Activated CD8-positive, alpha-beta memory T cell treated with anti-CD3 and anti-CD28 coated beads, Interleukin-2, amount 50 U/mL, for 4 hours (primary cell): ENCODE measurements at regions not wholly inside any gene's neighbourhood (a gene's known extent, or its start where the extent isn't known, plus 50 kb on each side); places are given as distances from the start of the nearest gene placed in this dataset.
A peak's percentile ranks its signal among the peaks of the same experiment; 100 is the strongest.

Experiments
- DNase-seq: peaks from one replicate; pipeline ENCODE4 v3.0.0-alpha.2; 2020

- no peak for DNase-seq
Measured at GRCh38 chr17:77421630-77421972, 280.8 kb downstream of the SEC14L1 start.

DNA sequence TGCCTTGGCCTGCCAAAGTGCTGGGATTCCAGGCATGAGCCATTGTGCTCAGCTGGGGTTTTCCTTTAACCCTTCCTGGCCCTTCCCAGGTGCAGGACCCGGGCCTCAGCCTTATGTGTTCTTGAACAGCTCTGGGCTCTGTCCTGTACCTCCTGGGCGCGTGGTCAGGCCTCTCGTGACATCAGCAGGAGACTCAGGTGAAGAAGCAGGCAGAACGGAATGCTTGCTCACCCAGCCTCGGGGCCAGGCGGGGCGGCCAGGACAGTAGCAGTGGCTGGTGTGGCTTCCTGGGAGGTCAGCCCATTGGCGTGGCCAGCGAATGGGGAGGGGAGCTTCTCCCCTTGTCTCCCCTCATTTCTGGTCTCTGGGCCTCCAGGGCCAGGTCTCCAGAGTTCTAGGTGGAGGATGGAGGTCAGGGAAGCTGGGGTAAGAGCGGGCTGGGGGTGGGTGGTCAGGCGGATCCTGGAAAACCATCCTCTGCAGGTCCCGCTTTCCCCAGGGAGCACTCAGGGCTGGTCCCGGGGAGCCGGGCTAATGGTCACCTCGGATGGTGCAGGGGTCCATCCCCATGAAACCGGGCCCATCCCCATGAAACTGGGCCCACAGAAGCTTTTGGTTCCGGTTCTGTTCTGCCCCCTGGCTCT lies 281.5 kb downstream of the SEC14L1 start:
- no peak for DNase-seq

DNA sequence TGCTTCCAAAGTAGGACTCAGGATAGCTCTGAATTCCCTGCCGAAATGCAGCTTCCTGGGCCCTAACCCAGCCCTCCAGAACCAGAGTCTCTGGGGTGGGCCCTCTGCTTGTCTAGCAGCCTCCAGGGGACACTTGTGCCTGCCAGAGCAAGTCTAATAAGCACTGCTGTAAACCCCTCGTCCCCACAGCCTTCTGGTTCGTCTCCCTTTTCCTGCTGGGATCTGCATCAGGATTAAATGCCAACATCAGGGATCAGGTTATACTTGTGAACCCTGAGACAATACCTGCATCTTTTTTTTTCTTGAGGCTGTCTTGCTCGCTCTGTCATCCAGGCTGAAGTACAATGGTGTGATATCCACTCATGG lies 282.0 kb downstream of the SEC14L1 start:
- no peak for DNase-seq

- DNase-seq, result no peak
Measured at GRCh38 chr17:77423589-77424451, 283.1 kb downstream of the SEC14L1 start.

- DNase-seq, result no peak
Measured at GRCh38 chr17:77424585-77425344, 284.0 kb downstream of the SEC14L1 start.

DNA sequence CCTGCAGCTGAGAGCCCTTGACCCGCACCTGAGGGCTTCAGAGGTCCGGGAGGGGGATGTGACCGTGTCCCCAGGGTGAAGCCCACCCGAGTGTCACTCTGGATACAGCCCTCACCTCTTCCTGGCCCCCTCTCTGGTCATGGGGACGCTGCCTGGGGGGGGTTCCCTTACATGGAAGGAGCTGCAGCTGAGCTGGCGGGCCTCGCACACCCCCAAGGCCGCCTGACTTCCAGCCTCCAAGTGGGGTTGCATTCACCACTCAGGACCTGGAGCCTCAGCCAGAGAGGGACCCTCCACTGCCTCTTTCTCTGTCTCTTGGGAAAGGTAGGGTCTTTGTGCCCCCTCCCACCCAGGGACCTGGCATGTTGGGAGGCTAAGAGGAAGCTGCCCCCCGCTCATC lies 284.6 kb downstream of the SEC14L1 start:
- DNase-seq, result no peak

GRCh38 chr17:77425791-77426641 lies 285.2 kb downstream of the SEC14L1 start:
- DNase-seq, result peak; percentile 83

DNA sequence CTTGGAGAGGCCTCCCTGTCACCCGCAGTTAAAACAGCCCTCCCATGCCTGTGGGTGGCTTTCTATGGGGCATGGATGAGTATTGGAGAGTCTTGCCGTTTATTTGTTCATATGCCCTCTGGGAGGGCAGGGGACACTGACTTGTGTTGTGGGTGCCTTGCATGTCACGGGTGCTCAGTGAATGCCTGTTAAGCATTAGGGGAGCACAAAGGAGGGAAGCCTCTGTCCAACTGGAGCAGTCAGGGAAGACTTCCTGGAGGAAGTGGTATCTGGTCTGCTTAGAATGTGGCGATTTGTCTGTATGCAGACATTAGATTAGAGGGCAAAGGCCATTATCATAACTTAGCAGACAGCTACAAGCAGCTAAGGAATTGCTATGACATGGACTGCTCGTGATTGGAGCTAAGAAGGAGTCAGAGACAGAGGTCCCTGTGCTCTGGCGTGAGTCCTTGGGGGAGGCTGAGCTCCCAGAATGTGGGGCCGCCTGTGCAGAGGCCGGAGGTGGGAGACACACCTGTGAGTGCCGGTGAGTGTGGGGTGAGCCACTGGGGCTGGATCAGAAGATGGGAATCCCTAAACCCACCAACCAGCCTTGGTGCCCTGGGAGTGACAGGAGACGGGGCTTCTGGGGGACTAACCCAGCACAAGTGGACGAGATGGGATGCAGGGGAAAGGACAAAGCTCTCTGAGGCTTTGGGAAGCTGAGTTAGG lies 286.1 kb downstream of the SEC14L1 start:
- no peak for DNase-seq

DNA sequence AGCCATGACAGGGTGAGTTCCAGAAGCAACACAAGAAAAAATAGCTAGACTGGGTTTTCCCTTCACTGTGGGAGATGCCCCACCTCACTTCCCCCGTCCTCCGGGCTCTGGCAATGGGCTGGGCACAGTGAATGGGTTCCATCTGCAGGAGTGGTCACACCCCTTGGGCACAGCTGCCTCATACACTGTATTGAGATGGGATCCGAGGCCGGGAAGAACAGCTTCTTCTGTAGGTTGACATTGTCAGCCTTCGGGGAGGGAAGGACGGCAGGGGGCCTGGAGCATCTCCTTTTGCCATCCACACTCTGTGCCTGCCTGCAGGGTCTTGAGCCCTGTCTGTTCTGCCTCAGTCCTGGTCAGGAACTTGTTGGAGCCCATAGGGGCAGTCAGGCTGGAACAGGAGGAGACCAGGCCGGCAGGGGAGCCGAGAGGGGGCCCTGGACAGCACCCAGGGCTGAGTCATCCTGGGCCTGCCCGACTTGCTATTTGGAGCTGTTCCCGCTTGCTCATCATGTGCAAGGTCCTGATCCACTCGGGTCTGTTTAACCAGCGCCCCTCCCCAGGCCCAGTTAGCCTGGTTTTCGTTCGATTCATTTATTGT lies 286.7 kb downstream of the SEC14L1 start:
- no peak for DNase-seq

DNA sequence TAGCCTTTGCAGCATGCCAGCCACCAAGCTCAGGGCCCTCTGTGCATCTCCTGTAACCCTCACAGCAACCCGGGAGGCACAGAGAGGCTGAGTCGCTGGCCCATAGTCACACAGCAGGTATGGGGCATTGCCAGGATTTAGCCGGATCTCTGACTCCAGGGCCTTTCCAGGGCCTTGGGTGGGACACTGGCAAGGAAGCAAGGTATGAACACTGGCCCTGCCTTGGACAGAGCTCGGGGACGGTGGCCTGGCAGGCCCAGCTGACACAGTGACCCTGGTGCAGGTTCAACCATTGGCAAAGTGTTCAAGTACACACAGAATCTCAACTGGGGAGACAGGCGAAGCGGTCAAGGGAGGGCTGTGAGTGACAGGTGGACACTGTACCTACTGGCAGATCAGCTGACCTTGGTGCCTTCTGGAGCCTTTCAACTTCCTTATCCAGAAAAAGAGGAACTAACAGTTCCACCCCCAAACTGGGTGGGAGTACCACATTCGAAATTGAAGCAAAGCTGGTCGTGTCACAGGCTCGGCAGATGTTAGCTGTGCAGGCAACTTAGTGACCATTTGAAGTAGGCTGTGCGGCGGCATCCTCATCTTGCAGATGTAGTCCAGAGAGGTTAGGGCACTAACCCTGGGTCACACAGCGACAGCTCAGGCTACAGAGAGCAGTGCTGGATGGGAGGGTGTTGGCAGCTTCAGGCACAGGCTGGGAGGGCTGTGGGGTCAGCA lies 287.4 kb downstream of the SEC14L1 start:
- no peak for DNase-seq

- no peak for DNase-seq
Measured at GRCh38 chr17:77428749-77429368, 288.1 kb downstream of the SEC14L1 start.

- DNase-seq, result no peak
Measured at GRCh38 chr17:77429369-77429968, 288.7 kb downstream of the SEC14L1 start.

GRCh38 chr17:77429969-77430752 lies 289.4 kb downstream of the SEC14L1 start:
- peak; percentile 89 for DNase-seq

DNA sequence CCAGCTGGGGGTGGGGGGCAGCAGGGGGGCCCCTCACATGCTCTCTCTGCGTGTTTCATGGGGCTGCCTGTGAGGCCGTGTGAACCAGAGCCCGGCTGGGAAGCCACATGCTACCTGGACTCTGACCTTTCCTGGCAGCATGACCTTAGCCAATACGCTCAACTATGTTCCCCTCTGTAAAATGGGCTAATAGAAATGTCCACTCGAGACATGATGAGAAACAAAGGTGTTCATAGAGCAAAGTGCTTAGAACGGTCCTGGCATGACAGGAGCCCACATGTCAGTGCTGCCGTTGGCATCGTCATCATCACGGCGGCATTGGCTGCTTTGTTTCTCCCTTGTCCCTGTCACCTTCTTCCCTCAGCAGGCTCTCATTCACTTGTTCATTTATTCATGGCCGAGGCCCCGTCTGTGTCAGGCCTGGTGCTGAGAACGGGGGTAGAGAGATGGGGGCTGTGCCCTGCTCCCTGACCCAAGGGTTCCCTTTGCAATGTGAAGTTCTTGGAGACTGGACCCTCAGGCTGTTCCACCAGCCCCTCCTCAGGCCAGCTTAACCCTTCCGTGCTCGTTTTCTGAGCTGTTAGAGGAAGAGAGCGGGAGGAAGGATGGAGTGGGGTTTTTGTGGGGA lies 291.4 kb downstream of the SEC14L1 start:
- DNase-seq, result no peak

GRCh38 chr17:77432742-77433141 lies 292.0 kb downstream of the SEC14L1 start:
- no peak for DNase-seq

- no peak for DNase-seq
Measured at GRCh38 chr17:77433385-77434135, 292.8 kb downstream of the SEC14L1 start.

DNA sequence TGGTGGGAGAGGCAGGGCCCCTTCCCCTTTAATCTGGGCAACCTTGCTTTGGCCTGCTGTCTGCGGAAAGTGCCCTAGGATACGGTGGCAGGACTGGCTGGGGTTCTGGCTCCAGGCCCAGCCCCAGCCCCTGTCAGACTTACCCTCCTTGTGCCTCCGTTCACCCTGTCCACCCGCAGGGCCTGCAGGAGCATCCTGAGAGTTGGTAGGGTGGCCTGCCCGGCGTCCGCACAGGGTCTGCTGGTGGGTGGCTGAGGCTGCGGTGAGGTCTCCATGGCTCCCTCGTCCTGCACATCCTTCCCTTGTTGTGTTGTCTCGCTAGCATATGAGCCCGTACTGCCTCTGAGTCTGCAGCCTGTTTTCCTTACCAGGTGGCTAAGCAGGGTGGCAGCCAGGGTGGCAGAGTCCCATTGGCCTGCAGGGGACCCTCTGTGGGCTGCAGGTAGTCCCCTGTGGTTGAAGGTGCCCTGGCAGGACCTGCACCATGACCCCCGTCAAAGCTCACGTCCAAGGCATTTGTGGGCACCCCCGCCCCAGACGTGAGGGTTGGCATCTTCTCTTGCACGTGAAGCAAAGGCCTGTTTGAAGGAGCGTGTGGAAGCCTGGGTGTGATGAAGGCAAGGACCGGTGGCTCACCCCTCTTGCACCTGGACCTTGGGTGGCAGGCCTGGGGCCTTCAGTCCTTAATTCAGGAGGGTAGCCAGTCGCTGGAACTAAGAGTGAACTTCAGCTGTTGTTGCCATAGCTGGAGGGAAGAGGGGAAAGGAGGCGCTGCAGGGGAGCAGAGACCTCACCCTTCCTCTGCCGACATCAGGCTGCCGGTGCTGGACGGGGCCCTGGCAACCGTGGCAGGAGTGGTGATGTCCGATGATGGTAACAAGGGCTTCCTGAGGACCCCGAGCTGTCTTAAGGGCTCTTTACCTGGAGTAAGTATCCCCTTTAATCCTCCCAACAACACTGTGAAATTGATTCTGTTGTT lies 293.7 kb downstream of the SEC14L1 start:
- no peak for DNase-seq
